H1 (cell line): ENCODE measurements at regions not wholly inside any gene's neighbourhood (a gene's known extent, or its start where the extent isn't known, plus 50 kb on each side); places are given as distances from the start of the nearest gene placed in this dataset.

Source experiments
- CTCF ChIA-PET: fragments of 300-600 bp; sonication (Branson Sonifier 250); formaldehyde crosslinking; loops from one replicate; lab custom pipeline; 2021; ENCODE audit not compliant: partially characterized antibody; lab: Charles Lee
- POLR2A ChIA-PET: fragments of 300-600 bp; sonication (Branson Sonifier 250); formaldehyde crosslinking; loops from one replicate; lab custom pipeline; 2021; ENCODE audit warnings: inconsistent platforms; ENCODE audit not compliant: partially characterized antibody; lab: Charles Lee
- DNase-seq, 2 experiments: peaks; one replicate each; pipeline versions ENCODE4 v3.0.0 to v3.0.0-alpha.2; 2010 to 2022; ENCODE audit warnings: low spot score in 2 of 2, low read depth in 1 of 2, mixed read lengths in 1 of 2
- FAIRE-seq: peaks from 2 replicates; lab custom pipeline; 2011; peaks lifted over from hg19 to GRCh38; lab: Jason Lieb, UNC
- H2AFZ ChIP-seq: 2 replicates; pipeline ENCODE4 v1.8.1; 2012; ENCODE audit warnings: low read length, inconsistent platforms
- H2AK5ac ChIP-seq: 2 replicates; pipeline ENCODE4 v1.6.1; 2013; ENCODE audit warnings: low read depth, low read length
- H2BK120ac ChIP-seq: replicated peaks from 2 replicates; pipeline ENCODE3; 2013; ENCODE audit warnings: low read depth, low read length, inconsistent platforms
- H2BK12ac ChIP-seq: 2 replicates; pipeline ENCODE4 v1.6.1; 2013; ENCODE audit warnings: low read depth, low read length
- H2BK15ac ChIP-seq: 2 replicates; pipeline ENCODE4 v1.6.1; 2013; ENCODE audit warnings: low read length
- H2BK20ac ChIP-seq: 2 replicates; pipeline ENCODE4 v1.6.1; 2013; ENCODE audit warnings: low read length
- H2BK5ac ChIP-seq: 2 replicates; pipeline ENCODE4 v1.6.1; 2013; ENCODE audit warnings: low read depth, low read length
- H3K14ac ChIP-seq: 2 replicates; pipeline ENCODE4 v1.6.1; 2013; ENCODE audit warnings: inconsistent platforms; ENCODE audit not compliant: insufficient read length
- H3K18ac ChIP-seq: 2 replicates; pipeline ENCODE4 v1.6.1; 2013; ENCODE audit warnings: low read length; ENCODE audit errors: extremely low read depth
- H3K23ac ChIP-seq: 2 replicates; pipeline ENCODE4 v1.6.1; 2013; ENCODE audit warnings: inconsistent platforms; ENCODE audit not compliant: insufficient read length
- H3K23me2 ChIP-seq: 2 replicates; pipeline ENCODE4 v1.6.1; 2013; ENCODE audit warnings: low read depth, low read length
- H3K27ac ChIP-seq: 2 replicates; pipeline ENCODE4 v1.6.1; 2011; ENCODE audit warnings: low read depth, low read length, inconsistent platforms
- H3K27me3 ChIP-seq, 4 experiments: replicated peaks in 1 of 4; 1 replicate in 1 of 4; 2 replicates in 3 of 4; pipeline versions ENCODE4 v1.6.1 to v1.8.1; 2011 to 2013; ENCODE audit warnings: low read length in 3 of 4, mild to moderate bottlenecking in 3 of 4, inconsistent platforms in 2 of 4, mixed read lengths in 2 of 4, moderate library complexity in 1 of 4; ENCODE audit not compliant: control insufficient read depth in 3 of 4, insufficient read depth in 3 of 4; ENCODE audit errors: extremely low read depth in 1 of 4
- H3K36me3 ChIP-seq, 4 experiments: 2 replicates each; pipeline versions ENCODE4 v1.6.1 to v1.8.1; 2011 to 2013; ENCODE audit warnings: mild to moderate bottlenecking in 4 of 4, low read length in 3 of 4, moderate library complexity in 2 of 4, control low read depth in 1 of 4, inconsistent platforms in 1 of 4; ENCODE audit not compliant: insufficient read depth in 4 of 4, control insufficient read depth in 2 of 4
- H3K4ac ChIP-seq: replicated peaks from 2 replicates; pipeline ENCODE3; 2013; ENCODE audit warnings: low read length, low read depth, mixed read lengths, inconsistent platforms; ENCODE audit not compliant: insufficient read length
- H3K4me1 ChIP-seq, 4 experiments: replicated peaks in 1 of 4; 1 replicate in 1 of 4; 2 replicates in 3 of 4; pipeline versions ENCODE4 v1.6.1 to v1.8.1; 2011 to 2013; ENCODE audit warnings: low read length in 3 of 4, inconsistent platforms in 2 of 4, mixed read lengths in 1 of 4; ENCODE audit not compliant: insufficient read depth in 4 of 4, control insufficient read depth in 3 of 4
- H3K4me2 ChIP-seq, 2 experiments: 2 replicates each; pipeline versions ENCODE4 v1.6.1 to v1.8.1; 2011 to 2013; ENCODE audit warnings: low read depth in 2 of 2, low read length in 2 of 2, control low read depth in 1 of 2, inconsistent platforms in 1 of 2, mild to moderate bottlenecking in 1 of 2; ENCODE audit not compliant: insufficient read depth in 1 of 2
- H3K4me3 ChIP-seq, 4 experiments: fragments of 200-600, 300-600 bp in 1 of 4; sonication (generic), shearing (Covaris generic), sonication (Bioruptor Twin) in 1 of 4; 2 replicates each; pipeline versions ENCODE4 v1.5.1 to v1.8.1; 2011 to 2016; ENCODE audit warnings: low read length in 4 of 4, low read depth in 3 of 4, control low read depth in 2 of 4, inconsistent platforms in 2 of 4, mild to moderate bottlenecking in 2 of 4, mixed read lengths in 1 of 4, moderate library complexity in 1 of 4; ENCODE audit not compliant: insufficient read depth in 2 of 4; ENCODE audit errors: extremely low read depth in 1 of 4
- H3K56ac ChIP-seq: replicated peaks from 2 replicates; pipeline ENCODE3; 2013; ENCODE audit warnings: low read depth, mild to moderate bottlenecking, mixed read lengths, low read length, inconsistent platforms; ENCODE audit not compliant: insufficient read length
- H3K79me1 ChIP-seq: 2 replicates; pipeline ENCODE4 v1.6.1; 2013; ENCODE audit warnings: low read depth, low read length, control low read depth
- H3K79me2 ChIP-seq, 2 experiments: 2 replicates each; pipeline versions ENCODE4 v1.6.1 to v1.8.1; 2012 to 2013; ENCODE audit warnings: low read length in 2 of 2, mild to moderate bottlenecking in 2 of 2, inconsistent platforms in 1 of 2; ENCODE audit not compliant: insufficient read depth in 2 of 2, control insufficient read depth in 1 of 2
- H3K9ac ChIP-seq, 4 experiments: replicated peaks in 1 of 4; 1 replicate in 1 of 4; 2 replicates in 3 of 4; pipeline versions ENCODE4 v1.6.1 to v1.8.1; 2011 to 2013; ENCODE audit warnings: low read depth in 3 of 4, low read length in 3 of 4, control low read depth in 2 of 4, mild to moderate bottlenecking in 2 of 4, moderate library complexity in 2 of 4, inconsistent platforms in 1 of 4; ENCODE audit errors: extremely low read depth in 1 of 4
- H3K9me3 ChIP-seq, 2 experiments: 2 replicates each; pipeline versions ENCODE4 v1.6.1 to v1.8.1; 2012 to 2013; ENCODE audit warnings: mild to moderate bottlenecking in 2 of 2, moderate library complexity in 2 of 2, control low read depth in 1 of 2, inconsistent platforms in 1 of 2, low read depth in 1 of 2, low read length in 1 of 2, mixed read lengths in 1 of 2; ENCODE audit not compliant: insufficient read depth in 2 of 2
- H4K20me1 ChIP-seq, 2 experiments: replicated peaks in 1 of 2; 2 replicates each; pipeline versions ENCODE3 to v1.8.1; 2011 to 2013; ENCODE audit warnings: inconsistent platforms in 2 of 2, low read length in 2 of 2, mild to moderate bottlenecking in 1 of 2; ENCODE audit not compliant: insufficient read depth in 2 of 2, control insufficient read depth in 1 of 2
- H4K5ac ChIP-seq: 2 replicates; pipeline ENCODE4 v1.6.1; 2013; ENCODE audit warnings: low read length, low read depth, mixed read lengths, inconsistent platforms; ENCODE audit not compliant: insufficient read length
- H4K8ac ChIP-seq: 2 replicates; pipeline ENCODE4 v1.8.0; 2013; ENCODE audit warnings: mild to moderate bottlenecking, moderate library complexity, low read length, inconsistent platforms; ENCODE audit not compliant: insufficient read depth; ENCODE audit errors: extremely low read depth
- H4K91ac ChIP-seq: replicated peaks from 2 replicates; pipeline ENCODE3; 2013; ENCODE audit warnings: low read length, mixed read lengths, inconsistent platforms; ENCODE audit not compliant: insufficient read length
- CBX5 ChIP-seq: fragments of 300-800, 300-1000 bp; sonication (generic); IDR thresholded peaks from 2 replicates; pipeline ENCODE4 v1.7.1; 2016; ENCODE audit warnings: antibody characterized with exemption, low read length, low read depth
- EGR1 ChIP-seq: IDR thresholded peaks from 2 replicates; pipeline ENCODE4 v1.6.1; 2011; ENCODE audit warnings: low read depth, low read length, borderline replicate concordance
- HDAC2 ChIP-seq, 2 experiments: fragments of 300-600 bp in 1 of 2; sonication (generic) in 1 of 2; IDR thresholded peaks; 2 replicates each; pipeline ENCODE4 v1.6.1; 2011 to 2012; ENCODE audit warnings: low read depth in 2 of 2, low read length in 2 of 2, mild to moderate bottlenecking in 2 of 2, moderate library complexity in 2 of 2, borderline replicate concordance in 1 of 2, inconsistent platforms in 1 of 2
- JUN ChIP-seq: IDR thresholded peaks from 2 replicates; pipeline ENCODE4 v1.6.1; 2011; ENCODE audit warnings: low read depth, mild to moderate bottlenecking, improper control_type of control experiment, low read length
- POLR2A ChIP-seq, 2 experiments: IDR thresholded peaks; 1 replicate in 1 of 2; 2 replicates in 1 of 2; pipeline ENCODE4 v1.6.1; 2011; ENCODE audit warnings: low read depth in 2 of 2, low read length in 2 of 2, mild to moderate bottlenecking in 2 of 2; ENCODE audit errors: control extremely low read depth in 1 of 2
- RAD21 ChIP-seq, 2 experiments: IDR thresholded peaks in 1 of 2; conservative IDR thresholded peaks in 1 of 2; 2 replicates each; pipeline ENCODE4 v1.6.1; 2011; ENCODE audit warnings: low read depth in 2 of 2, low read length in 2 of 2, improper control_type of control experiment in 1 of 2, inconsistent platforms in 1 of 2, mild to moderate bottlenecking in 1 of 2, moderate library complexity in 1 of 2
- SUZ12 ChIP-seq: fragments of 200-600 bp; sonication (generic); IDR thresholded peaks from 2 replicates; pipeline ENCODE4 v1.6.1; 2012; ENCODE audit warnings: mild to moderate bottlenecking, inconsistent platforms, low read length, moderate library complexity, mixed read lengths
- WGBS, 2 experiments: shearing (Covaris generic) in 1 of 2; methylation state at CpG; one replicate each; pipeline versions ENCODE4 v1.1.6 to v1.1.7; 2013 to 2015; ENCODE audit warnings: low lambda C conversion rate in 2 of 2, mixed read lengths in 2 of 2, inconsistent platforms in 1 of 2, low coverage in 1 of 2, missing lambda C conversion rate in 1 of 2; ENCODE audit not compliant: insufficient replicate concordance in 2 of 2, insufficient coverage in 1 of 2, insufficient read length in 1 of 2; ENCODE audit errors: extremely low coverage in 1 of 2, missing lambda C conversion rate in 1 of 2; 5-methylcytosine and 5-hydroxymethylcytosine counted together
- TF ChIP-seq, protein P1 (sequence below): IDR thresholded peaks from 2 replicates; pipeline ENCODE4 v1.6.1; 2011; ENCODE audit warnings: low read depth, mild to moderate bottlenecking, low read length; ENCODE audit not compliant: insufficient read depth

DNA sequence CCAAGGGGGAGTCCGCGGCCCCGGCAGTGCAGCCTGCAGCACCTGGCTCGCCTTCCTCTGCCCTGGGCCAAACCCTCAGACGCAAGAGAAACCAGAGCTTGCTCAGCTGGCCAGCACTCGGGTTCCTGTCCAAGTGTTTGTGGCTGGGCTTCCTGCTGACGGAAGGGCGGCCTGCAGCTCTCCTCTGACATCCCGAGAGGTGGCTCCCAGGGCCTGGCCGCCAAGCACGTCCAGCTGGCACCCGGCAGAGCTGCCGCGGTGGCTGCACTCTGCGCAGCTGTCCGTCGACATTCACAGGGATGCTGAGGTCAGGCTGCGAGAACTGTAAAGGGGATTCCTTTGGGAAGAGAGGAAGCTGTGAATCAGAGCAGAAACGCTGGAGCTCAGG lies 85.6 kb downstream of the CPN2 start:
- Histone ChIP-seq H3K79me1 (no peaks in the 10 kb centered on the region), H2BK15ac (peak overlapping the region; percentile 12; the same call in 1 of the 2 replicates), H3K56ac (no peak overlapping the region), H3K79me2 (no peaks in the 10 kb centered on the region), H3K27me3 (peaks cover 0 to 4% (median 1%) of the 10 kb centered on the region in 4 experiments; a peak in 2 of 7 replicates), H2AFZ (no peak overlapping the region), H3K9me3 (no peaks in the 10 kb centered on the region), H4K8ac (no peak overlapping the region), H3K4me3 (no peak overlapping the region), H2BK20ac (no peak overlapping the region; the same call in 1 of the 2 replicates), H4K20me1 (no peaks in the 10 kb centered on the region), H3K9ac (no peak overlapping the region), H3K14ac (no peak overlapping the region), H3K18ac (0 out of 2 replicates have a peak overlapping the region, but pooled peaks have one; percentile 62), H3K4me1 (peaks cover 0 to 9% (median 4%) of the 10 kb centered on the region in 4 experiments; a peak in 5 of 7 replicates), H2BK12ac (0 out of 2 replicates have a peak overlapping the region, but pooled peaks have one; percentile 60), H2AK5ac (no peak overlapping the region), H3K4ac (no peak overlapping the region), H3K23me2 (no peaks in the 10 kb centered on the region), H3K27ac (no peak overlapping the region), H4K5ac (no peak overlapping the region), H2BK120ac (no peak overlapping the region), H2BK5ac (peak overlapping the region; percentile 45; the same call in 1 of the 2 replicates), H4K91ac (no peak overlapping the region), H3K23ac (no peak overlapping the region), H3K36me3 (no peaks in the 10 kb centered on the region), H3K4me2 (no peak overlapping the region)
- no peak for FAIRE-seq
- DNase-seq = no peak
- 93% methylated on average over 19 of the region's 19 CpGs; no CpG with 5 or more reads in 1 of the 2 experiments for WGBS, 2 experiments
- TF ChIP-seq RAD21 (IDR thresholded peaks at IDR 0.05 in 1 of 2, conservative IDR thresholded peaks at IDR 0.05 in 1 of 2; ENCODE audit: low read depth in 2 of 2, low read length in 2 of 2) = no peak
- TF ChIP-seq POLR2A (IDR thresholded peaks at IDR 0.05; ENCODE audit: control extremely low read depth in 1 of 2, low read depth in 2 of 2, low read length in 2 of 2) = no peak
- TF ChIP-seq JUN = no peak
- no peak for TF ChIP-seq EGR1
- TF ChIP-seq CBX5 = no peak
- TF ChIP-seq, protein P1, sequence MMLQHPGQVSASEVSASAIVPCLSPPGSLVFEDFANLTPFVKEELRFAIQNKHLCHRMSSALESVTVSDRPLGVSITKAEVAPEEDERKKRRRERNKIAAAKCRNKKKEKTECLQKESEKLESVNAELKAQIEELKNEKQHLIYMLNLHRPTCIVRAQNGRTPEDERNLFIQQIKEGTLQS = no peak
- no peak for TF ChIP-seq HDAC2 (IDR thresholded peaks at IDR 0.05; ENCODE audit: borderline replicate concordance in 1 of 2, low read depth in 2 of 2, low read length in 2 of 2)
- no peak for TF ChIP-seq SUZ12
- ChIA-PET POLR2A (interaction anchor here (0.5 kb wide), 1 partner anchor 831 kb away, joined by 3 read pairs; no protein-coding TSS in a partner anchor), CTCF (interaction anchor here (0.7 to 3.7 kb wide), 12 partner anchors 8 to 484 kb away, joined by 3 to 20 read pairs (median 6); no protein-coding TSS in a partner anchor)
